Endothelial cell (in vitro differentiated cells): ENCODE measurements at regions not wholly inside any gene's neighbourhood (a gene's known extent, or its start where the extent isn't known, plus 50 kb on each side); places are given as distances from the start of the nearest gene placed in this dataset.

Experiments used
- DNase-seq: peaks from one replicate; pipeline ENCODE4 v3.0.0; 2021; ENCODE audit warnings: low spot score
- H3K27ac Mint-ChIP-seq: one replicate; pipeline ENCODE4 v1.8.0; 2021; ENCODE audit warnings: mixed read lengths, inconsistent platforms; ENCODE audit not compliant: unreplicated experiment
- H3K27me3 Mint-ChIP-seq: one replicate; pipeline ENCODE4 v1.8.0; 2021; ENCODE audit warnings: mild to moderate bottlenecking, moderate library complexity, mixed read lengths, inconsistent platforms; ENCODE audit not compliant: unreplicated experiment
- H3K36me3 Mint-ChIP-seq: one replicate; pipeline ENCODE4 v1.8.0; 2021; ENCODE audit warnings: mild to moderate bottlenecking, low read depth, mixed read lengths, inconsistent platforms; ENCODE audit not compliant: unreplicated experiment
- H3K4me1 Mint-ChIP-seq: one replicate; pipeline ENCODE4 v1.8.0; 2021; ENCODE audit warnings: mild to moderate bottlenecking, mixed read lengths, inconsistent platforms; ENCODE audit not compliant: unreplicated experiment
- H3K4me3 Mint-ChIP-seq: one replicate; pipeline ENCODE4 v1.8.0; 2021; ENCODE audit warnings: mild to moderate bottlenecking, mixed read lengths, inconsistent platforms; ENCODE audit not compliant: unreplicated experiment
- H3K9me3 Mint-ChIP-seq: one replicate; pipeline ENCODE4 v1.8.0; 2021; ENCODE audit warnings: mixed read lengths, inconsistent platforms; ENCODE audit not compliant: unreplicated experiment
- TF ChIP-seq, protein P1 (sequence below): fragments of 200-600 bp; sonication (generic); IDR thresholded peaks from one replicate; pipeline ENCODE4 v1.5.0; 2021; ENCODE audit warnings: antibody characterized with exemption; ENCODE audit not compliant: unreplicated experiment

DNA sequence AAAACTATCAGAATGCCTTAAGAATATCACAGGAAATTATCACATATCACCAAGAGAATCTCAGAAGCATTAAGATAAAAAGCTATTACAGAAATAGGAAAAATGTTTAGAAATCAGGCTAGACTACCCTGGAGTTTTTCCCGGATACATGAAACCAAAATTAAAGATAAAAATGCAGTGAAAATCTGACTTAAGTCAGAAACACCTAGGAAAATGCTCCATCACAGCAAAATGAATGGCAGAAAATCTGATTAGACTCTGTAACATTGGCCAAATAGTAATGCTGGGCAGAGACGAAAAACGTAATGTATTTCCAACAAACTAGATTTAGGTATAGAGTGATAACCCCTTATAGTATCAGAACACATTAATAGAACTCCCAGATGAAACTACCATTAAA, 1626.7 kb upstream of the C9orf72 start:
- no peak overlapping the region for H3K27ac Mint-ChIP-seq

DNA sequence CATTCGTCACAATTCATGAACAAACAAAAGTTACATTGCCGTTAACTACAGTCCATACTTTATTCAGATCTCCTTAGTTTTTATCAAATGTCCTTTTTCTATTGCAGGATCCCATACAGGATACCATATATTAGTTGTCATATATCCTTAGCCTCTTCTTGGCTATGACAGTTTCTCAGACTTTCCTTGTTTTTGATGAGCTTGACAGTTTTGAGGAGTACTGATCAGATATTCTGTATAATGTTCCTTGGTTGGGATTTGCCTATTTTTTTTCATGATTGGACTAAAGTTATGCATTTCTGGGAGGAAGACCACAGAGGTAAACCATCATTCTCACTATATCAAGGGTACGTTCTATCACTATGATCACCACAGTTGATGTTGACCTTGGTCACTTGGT, 1627.4 kb upstream of the C9orf72 start:
- TF ChIP-seq, protein P1, sequence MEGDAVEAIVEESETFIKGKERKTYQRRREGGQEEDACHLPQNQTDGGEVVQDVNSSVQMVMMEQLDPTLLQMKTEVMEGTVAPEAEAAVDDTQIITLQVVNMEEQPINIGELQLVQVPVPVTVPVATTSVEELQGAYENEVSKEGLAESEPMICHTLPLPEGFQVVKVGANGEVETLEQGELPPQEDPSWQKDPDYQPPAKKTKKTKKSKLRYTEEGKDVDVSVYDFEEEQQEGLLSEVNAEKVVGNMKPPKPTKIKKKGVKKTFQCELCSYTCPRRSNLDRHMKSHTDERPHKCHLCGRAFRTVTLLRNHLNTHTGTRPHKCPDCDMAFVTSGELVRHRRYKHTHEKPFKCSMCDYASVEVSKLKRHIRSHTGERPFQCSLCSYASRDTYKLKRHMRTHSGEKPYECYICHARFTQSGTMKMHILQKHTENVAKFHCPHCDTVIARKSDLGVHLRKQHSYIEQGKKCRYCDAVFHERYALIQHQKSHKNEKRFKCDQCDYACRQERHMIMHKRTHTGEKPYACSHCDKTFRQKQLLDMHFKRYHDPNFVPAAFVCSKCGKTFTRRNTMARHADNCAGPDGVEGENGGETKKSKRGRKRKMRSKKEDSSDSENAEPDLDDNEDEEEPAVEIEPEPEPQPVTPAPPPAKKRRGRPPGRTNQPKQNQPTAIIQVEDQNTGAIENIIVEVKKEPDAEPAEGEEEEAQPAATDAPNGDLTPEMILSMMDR: no peak
- Mint-ChIP-seq H3K27ac (no peak overlapping the region), H3K4me1 (peaks cover 2% of the 10 kb centered on the region), H3K36me3 (no peaks in the 10 kb centered on the region), H3K27me3 (peaks cover 1% of the 10 kb centered on the region), H3K4me3 (no peak overlapping the region), H3K9me3 (no peaks in the 10 kb centered on the region)
- no peak for DNase-seq

More for the DNA sequence above, 1626.7 kb upstream of the C9orf72 start:
- no peaks in the 10 kb centered on the region for H3K36me3 Mint-ChIP-seq
- H3K27me3 Mint-ChIP-seq: peaks cover 1% of the 10 kb centered on the region
- TF ChIP-seq, protein P1: no peak
- H3K9me3 Mint-ChIP-seq: no peaks in the 10 kb centered on the region
- no peak overlapping the region for H3K4me3 Mint-ChIP-seq
- H3K4me1 Mint-ChIP-seq: peaks cover 2% of the 10 kb centered on the region
- DNase-seq: no peak

DNA sequence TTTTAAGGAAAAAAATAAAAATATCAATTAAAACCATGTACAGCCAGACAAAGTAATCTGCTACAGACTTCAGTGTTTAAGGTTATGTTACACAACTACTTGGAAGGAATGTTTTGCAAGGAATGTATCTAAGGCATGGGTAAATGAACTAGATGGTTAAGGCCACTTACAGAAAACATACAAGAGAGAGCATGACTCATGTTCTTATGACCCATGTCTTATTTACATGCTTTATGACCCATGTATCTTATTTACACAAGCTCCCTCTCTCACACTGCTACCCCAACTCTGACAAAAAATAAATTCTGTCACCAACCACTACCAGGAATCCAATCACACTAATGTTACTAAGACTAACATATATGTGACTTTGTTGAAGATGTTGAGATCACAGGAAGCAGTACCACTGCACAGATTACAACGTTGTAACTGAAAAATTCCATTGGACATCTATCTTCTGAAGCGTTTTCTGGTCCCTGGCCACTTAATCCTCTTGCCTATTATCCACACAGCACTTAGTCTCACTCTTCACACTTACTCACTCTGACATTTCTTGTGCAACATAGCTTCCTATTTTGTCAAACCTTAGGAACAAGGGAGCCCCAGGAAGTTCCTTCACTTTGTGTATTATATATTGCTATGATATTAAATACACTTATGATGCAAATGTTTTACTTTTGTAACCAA, 1630.1 kb upstream of the C9orf72 start:
- Mint-ChIP-seq H3K36me3 (no peaks in the 10 kb centered on the region), H3K4me1 (peaks cover 2% of the 10 kb centered on the region), H3K4me3 (no peak overlapping the region), H3K9me3 (no peaks in the 10 kb centered on the region), H3K27ac (no peak overlapping the region), H3K27me3 (peaks cover 1% of the 10 kb centered on the region)
- DNase-seq: no peak
- TF ChIP-seq, protein P1: no peak

DNA sequence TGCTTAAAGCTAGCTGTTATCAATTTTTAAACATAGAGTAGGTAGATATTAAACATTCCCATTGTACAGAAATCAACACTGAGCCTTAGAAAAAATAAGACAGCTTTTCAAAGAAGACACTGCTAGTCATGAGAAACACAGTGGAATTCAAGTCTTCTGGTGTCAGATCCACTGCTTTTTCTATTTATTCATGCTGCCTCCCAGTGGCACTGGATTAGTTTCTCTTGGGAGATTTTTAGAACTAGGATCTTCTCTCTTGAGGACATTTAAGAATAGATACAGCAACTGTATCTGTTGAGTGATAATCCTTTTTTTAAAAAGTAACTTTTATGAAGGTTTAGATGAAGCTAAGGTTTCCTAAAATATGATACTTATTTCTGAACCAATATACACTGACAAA, 1635.4 kb upstream of the C9orf72 start:
- Mint-ChIP-seq H3K9me3 (no peaks in the 10 kb centered on the region), H3K27ac (no peak overlapping the region), H3K4me1 (peaks cover 6% of the 10 kb centered on the region), H3K4me3 (no peak overlapping the region), H3K27me3 (peaks cover 9% of the 10 kb centered on the region), H3K36me3 (no peaks in the 10 kb centered on the region)
- TF ChIP-seq, protein P1: no peak
- no peak for DNase-seq

DNA sequence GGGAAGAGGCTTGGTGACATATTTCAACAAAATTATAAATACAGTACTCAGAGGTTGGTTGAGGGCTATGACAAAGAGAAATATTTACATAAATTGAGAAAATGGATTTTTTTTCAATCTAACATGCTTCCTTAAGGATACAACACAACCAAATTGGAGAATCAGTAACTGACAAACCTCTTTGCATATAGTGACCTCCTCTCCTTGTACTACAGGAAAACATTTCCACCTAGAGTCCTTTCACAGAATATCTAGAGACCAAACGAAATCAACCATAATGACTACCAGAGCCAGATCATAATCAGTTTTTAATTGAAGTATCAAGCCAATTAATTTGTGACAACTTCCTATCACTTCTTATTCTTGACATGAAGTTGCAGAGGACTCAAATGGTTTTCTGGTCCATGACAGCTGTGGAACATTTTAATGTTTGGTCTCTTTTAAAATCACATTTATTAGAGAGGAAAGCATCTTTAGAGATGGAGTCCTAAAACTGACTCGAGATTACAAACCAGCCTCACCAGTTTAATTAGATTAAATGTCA, 1636.5 kb upstream of the C9orf72 start:
- H3K4me3 Mint-ChIP-seq: no peak overlapping the region
- TF ChIP-seq, protein P1: no peak

More for the DNA sequence above, 1636.5 kb upstream of the C9orf72 start:
- H3K9me3 Mint-ChIP-seq: no peaks in the 10 kb centered on the region
- no peak for DNase-seq
- no peak overlapping the region for H3K27ac Mint-ChIP-seq
- no peaks in the 10 kb centered on the region for H3K36me3 Mint-ChIP-seq
- peaks cover 19% of the 10 kb centered on the region for H3K27me3 Mint-ChIP-seq
- peaks cover 10% of the 10 kb centered on the region for H3K4me1 Mint-ChIP-seq
